HepG2 (cell line): ENCODE measurements at regions not wholly inside any gene's neighbourhood (a gene's known extent, or its start where the extent isn't known, plus 50 kb on each side); places are given as distances from the start of the nearest gene placed in this dataset.

ENCODE experiments used
- CEBPB ChIP-seq: IDR thresholded peaks from 2 replicates; pipeline ENCODE4 v1.6.1; 2011; ENCODE audit warnings: low read depth, low read length, improper control_type of control experiment, borderline replicate concordance
- MED8 ChIP-seq: sonication (generic); formaldehyde crosslinking; IDR thresholded peaks from 2 replicates; pipeline ENCODE4 v1.8.1; 2023; ENCODE audit warnings: mild to moderate bottlenecking, missing genetic modification reagents; ENCODE audit not compliant: insufficient replicate concordance
- POLR2A ChIP-seq, 2 experiments: IDR thresholded peaks; 2 replicates each; pipeline ENCODE4 v1.6.1; 2011; ENCODE audit warnings: low read depth in 2 of 2, low read length in 2 of 2, mild to moderate bottlenecking in 1 of 2, moderate library complexity in 1 of 2; ENCODE audit not compliant: insufficient read depth in 1 of 2
- SALL2 ChIP-seq: sonication (generic); formaldehyde crosslinking; IDR thresholded peaks from 2 replicates; pipeline ENCODE4 v1.8.1; 2023; ENCODE audit warnings: mild to moderate bottlenecking, missing genetic modification reagents, inconsistent platforms
- ZBTB3 ChIP-seq: sonication (generic); formaldehyde crosslinking; IDR thresholded peaks from 2 replicates; pipeline ENCODE4 v1.4.0; 2020; ENCODE audit warnings: low read depth, mild to moderate bottlenecking, moderate library complexity, missing genetic modification reagents, borderline replicate concordance

DNA sequence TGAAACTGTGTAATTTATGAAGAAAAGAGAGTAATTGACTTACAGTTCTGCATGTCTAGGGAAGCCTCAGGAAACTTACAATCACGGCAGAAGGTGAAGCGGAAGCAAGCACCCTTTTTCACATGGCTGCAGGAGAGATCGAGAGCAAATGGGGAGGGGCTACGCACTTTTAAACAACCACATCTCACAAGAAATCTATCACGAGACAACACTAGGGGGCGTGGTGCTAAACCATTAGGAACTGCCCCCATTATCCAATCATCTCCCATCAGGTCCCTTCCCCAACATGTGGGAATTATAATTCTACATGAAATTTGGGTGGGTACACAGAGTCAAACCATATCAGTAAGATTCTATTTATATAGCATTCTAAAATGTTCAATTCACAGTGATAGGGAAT lies 114.8 kb upstream of the TRPC4 start:
- no peak for TF ChIP-seq POLR2A (IDR thresholded peaks at IDR 0.05; ENCODE audit: insufficient read depth in 1 of 2, low read depth in 2 of 2, low read length in 2 of 2)
- no peak for TF ChIP-seq SALL2 (CRISPR knock-in tag)
- no peak for TF ChIP-seq CEBPB
- TF ChIP-seq MED8 = no peak
- TF ChIP-seq ZBTB3 (CRISPR knock-in tag) = no peak
